ENCODE measurements at regions not wholly inside any gene's neighbourhood (a gene's known extent, or its start where the extent isn't known, plus 50 kb on each side); places are given as distances from the start of the nearest gene placed in this dataset.
A peak's percentile ranks its signal among the peaks of the same experiment; 100 is the strongest.

DNA sequence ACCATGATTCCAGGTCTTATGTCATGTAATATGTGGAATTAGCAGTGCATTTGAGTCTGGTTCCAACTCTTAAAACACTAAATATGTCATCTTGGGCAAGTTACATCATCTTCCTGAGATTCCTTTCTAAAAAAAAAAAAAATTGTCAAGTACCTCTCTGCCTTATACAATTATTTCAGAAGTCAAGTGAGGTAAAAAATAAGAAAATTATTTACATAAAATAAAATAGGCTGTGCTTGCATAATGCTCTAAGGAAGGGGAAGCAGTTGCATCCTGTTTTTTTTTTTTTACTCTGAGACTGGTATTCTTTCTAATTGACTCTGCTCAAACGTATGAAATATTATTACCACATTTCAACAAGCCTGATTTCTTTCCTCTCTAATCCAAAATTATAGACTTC, 55.1 kb upstream of the SEMA3A start:
- Histone ChIP-seq H3K4me1 (replicated peaks in 1 of 2) (no peaks in the 10 kb centered on the region), H3K9me3 (replicated peaks in 1 of 3) (no peaks in the 10 kb centered on the region), H3K36me3 (replicated peaks in 1 of 2) (no peaks in the 10 kb centered on the region), H3K4me3 (no peak overlapping the region), H3K27ac (no peak overlapping the region), H3K27me3 (no peaks in the 10 kb centered on the region)
- DNase-seq = no peak
- TF ChIP-seq, protein P1, sequence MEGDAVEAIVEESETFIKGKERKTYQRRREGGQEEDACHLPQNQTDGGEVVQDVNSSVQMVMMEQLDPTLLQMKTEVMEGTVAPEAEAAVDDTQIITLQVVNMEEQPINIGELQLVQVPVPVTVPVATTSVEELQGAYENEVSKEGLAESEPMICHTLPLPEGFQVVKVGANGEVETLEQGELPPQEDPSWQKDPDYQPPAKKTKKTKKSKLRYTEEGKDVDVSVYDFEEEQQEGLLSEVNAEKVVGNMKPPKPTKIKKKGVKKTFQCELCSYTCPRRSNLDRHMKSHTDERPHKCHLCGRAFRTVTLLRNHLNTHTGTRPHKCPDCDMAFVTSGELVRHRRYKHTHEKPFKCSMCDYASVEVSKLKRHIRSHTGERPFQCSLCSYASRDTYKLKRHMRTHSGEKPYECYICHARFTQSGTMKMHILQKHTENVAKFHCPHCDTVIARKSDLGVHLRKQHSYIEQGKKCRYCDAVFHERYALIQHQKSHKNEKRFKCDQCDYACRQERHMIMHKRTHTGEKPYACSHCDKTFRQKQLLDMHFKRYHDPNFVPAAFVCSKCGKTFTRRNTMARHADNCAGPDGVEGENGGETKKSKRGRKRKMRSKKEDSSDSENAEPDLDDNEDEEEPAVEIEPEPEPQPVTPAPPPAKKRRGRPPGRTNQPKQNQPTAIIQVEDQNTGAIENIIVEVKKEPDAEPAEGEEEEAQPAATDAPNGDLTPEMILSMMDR (IDR thresholded peaks at IDR 0.05) = no peak
- TF ChIP-seq POLR2A (IDR thresholded peaks at IDR 0.05) = no peak
- intact Hi-C loops (cut with DNase I) = no loop called here
- WGBS, 4 donors = 20 to 52% (median 39%) methylated on average over 1 of the region's 1 CpG

DNA sequence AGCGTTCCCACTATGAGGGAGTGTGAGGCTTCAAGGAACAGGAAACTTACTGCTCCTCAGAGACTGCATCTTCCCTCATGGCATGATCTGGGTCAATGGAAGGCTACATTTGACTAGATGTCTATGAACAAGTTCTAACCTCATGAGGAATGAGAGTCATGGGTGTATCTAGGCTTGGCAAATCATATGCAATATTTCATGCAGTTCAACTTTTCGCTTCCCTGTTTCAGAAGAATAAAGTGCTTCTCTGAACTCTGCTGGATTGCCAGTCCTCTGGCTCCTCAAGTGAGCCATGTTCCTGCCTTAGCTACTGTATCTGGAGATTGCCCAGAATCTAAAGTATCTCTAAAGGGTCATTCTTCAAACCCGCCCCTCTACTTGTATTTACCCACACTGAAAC, 54.3 kb upstream of the SEMA3A start:
- no peaks in the 10 kb centered on the region for H3K27me3 ChIP-seq
- H3K27ac ChIP-seq = peak overlapping the region in 2 of 5 donors; percentile 40 to 70
- H3K36me3 ChIP-seq (replicated peaks in 1 of 2) = no peaks in the 10 kb centered on the region
- intact Hi-C loops (cut with DNase I) = no loop called here
- H3K4me3 ChIP-seq = no peak overlapping the region
- DNase-seq = no peak
- TF ChIP-seq, protein P1 (IDR thresholded peaks at IDR 0.05) = no peak
- no peak for TF ChIP-seq POLR2A (IDR thresholded peaks at IDR 0.05)
- H3K9me3 ChIP-seq (replicated peaks in 1 of 3) = no peaks in the 10 kb centered on the region
- H3K4me1 ChIP-seq (replicated peaks in 1 of 2) = no peaks in the 10 kb centered on the region
- WGBS, 4 donors = 59 to 71% (median 62%) methylated on average over 3 of the region's 3 CpGs

DNA sequence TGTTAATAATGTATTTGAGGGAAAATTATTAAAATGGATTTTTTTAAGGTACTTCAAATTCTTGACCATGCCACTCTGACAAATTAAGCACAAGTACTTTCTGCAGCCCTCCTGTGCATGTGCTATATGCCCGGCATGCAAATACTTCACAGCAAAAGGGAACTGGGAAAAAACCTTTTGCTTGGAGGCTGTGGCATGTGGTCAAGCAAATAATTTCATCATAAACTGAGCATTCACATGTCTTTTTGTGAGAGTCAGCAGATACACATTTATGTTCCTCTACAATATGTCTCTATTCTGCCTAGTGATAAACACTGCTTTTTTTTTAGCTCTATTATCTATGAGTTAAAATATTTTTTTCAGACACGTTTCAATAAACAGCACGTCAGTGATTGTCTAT, 53.7 kb upstream of the SEMA3A start:
- intact Hi-C loops (cut with DNase I) = no loop called here
- H3K4me3 ChIP-seq = no peak overlapping the region
- no peaks in the 10 kb centered on the region for H3K36me3 ChIP-seq (replicated peaks in 1 of 2)
- no peak for TF ChIP-seq POLR2A (IDR thresholded peaks at IDR 0.05)
- TF ChIP-seq, protein P1 (IDR thresholded peaks at IDR 0.05) = no peak
- H3K4me1 ChIP-seq (replicated peaks in 1 of 2) = no peaks in the 10 kb centered on the region
- H3K9me3 ChIP-seq (replicated peaks in 1 of 3) = no peaks in the 10 kb centered on the region
- no peaks in the 10 kb centered on the region for H3K27me3 ChIP-seq
- DNase-seq = peak in 2 of 7 donors; percentile 9 to 21
- 41 to 55% (median 48%) methylated on average over 3 of the region's 3 CpGs for WGBS, 4 donors
- H3K27ac ChIP-seq = peak overlapping the region in 1 of 5 donors; percentile 70

DNA sequence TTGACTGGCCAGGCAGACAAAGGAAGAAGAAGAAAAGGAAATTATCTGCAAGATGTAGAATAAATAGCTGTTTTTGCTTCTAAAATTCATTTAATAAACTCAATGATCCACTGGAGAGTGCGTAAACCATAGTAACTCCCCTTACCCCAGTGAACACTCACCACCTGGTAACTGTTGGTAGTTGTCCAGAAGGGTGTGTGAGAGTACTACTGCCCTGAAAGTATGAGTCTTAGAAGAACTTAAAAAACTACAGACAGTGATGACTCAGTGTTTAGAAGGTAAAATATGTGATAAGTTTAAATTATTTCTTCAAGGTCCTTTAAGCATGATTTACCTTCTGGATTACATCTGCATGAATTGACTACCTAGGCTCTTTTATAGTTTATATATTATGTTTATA, 53.0 kb upstream of the SEMA3A start:
- Histone ChIP-seq H3K4me3 (no peak overlapping the region), H3K4me1 (replicated peaks in 1 of 2) (no peaks in the 10 kb centered on the region), H3K27me3 (no peaks in the 10 kb centered on the region), H3K36me3 (replicated peaks in 1 of 2) (no peaks in the 10 kb centered on the region), H3K9me3 (replicated peaks in 1 of 3) (no peaks in the 10 kb centered on the region), H3K27ac (no peak overlapping the region)
- TF ChIP-seq, protein P1 (IDR thresholded peaks at IDR 0.05) = no peak
- no peak for TF ChIP-seq POLR2A (IDR thresholded peaks at IDR 0.05)
- intact Hi-C loops (cut with DNase I) = no loop called here
- no peak for DNase-seq
- 82 to 94% (median 91%) methylated on average over 1 of the region's 1 CpG for WGBS, 4 donors
